HUES48 (cell line): ENCODE measurements at regions not wholly inside any gene's neighbourhood (a gene's known extent, or its start where the extent isn't known, plus 50 kb on each side); places are given as distances from the start of the nearest gene placed in this dataset.
"Not testable (repeated sequence)": the region's sequence is repeated elsewhere in the genome, so short reads cannot be mapped to it uniquely, and the experiment has no call there.

Experiments used
- H3K27ac ChIP-seq: one replicate; pipeline ENCODE4 v1.7.0; 2013; ENCODE audit warnings: low read depth, low read length, inconsistent platforms
- H3K27me3 ChIP-seq: 2 replicates; pipeline ENCODE4 v1.6.1; 2013; ENCODE audit warnings: mild to moderate bottlenecking, low read length; ENCODE audit not compliant: control insufficient read depth, insufficient read depth
- H3K36me3 ChIP-seq: 2 replicates; pipeline ENCODE4 v1.6.1; 2013; ENCODE audit warnings: low read length; ENCODE audit not compliant: control insufficient read depth, insufficient read depth
- H3K4me1 ChIP-seq: 2 replicates; pipeline ENCODE4 v1.6.1; 2013; ENCODE audit warnings: mild to moderate bottlenecking, low read length; ENCODE audit not compliant: control insufficient read depth, insufficient read depth
- H3K4me3 ChIP-seq: 2 replicates; pipeline ENCODE4 v1.5.1; 2013; ENCODE audit warnings: mild to moderate bottlenecking, low read depth, low read length
- H3K9ac ChIP-seq: 2 replicates; pipeline ENCODE4 v1.6.1; 2013; ENCODE audit warnings: mild to moderate bottlenecking, low read depth, low read length, moderate library complexity
- H3K9me3 ChIP-seq: 2 replicates; pipeline ENCODE4 v1.6.1; 2013; ENCODE audit warnings: low read length; ENCODE audit not compliant: control insufficient read depth, insufficient read depth

GRCh38 chr15:35958021-35958420 is 412.1 kb upstream of the DPH6 start:
- Histone ChIP-seq H3K9me3 (no peaks in the 10 kb centered on the region), H3K27me3 (no peaks in the 10 kb centered on the region), H3K27ac (no peak overlapping the region), H3K36me3 (no peaks in the 10 kb centered on the region), H3K4me1 (no peaks in the 10 kb centered on the region), H3K9ac (no peak overlapping the region), H3K4me3 (no peak overlapping the region)

- Histone ChIP-seq H3K4me3 (no peak overlapping the region), H3K9ac (no peak overlapping the region), H3K27me3 (no peaks in the 10 kb centered on the region), H3K27ac (no peak overlapping the region), H3K4me1 (no peaks in the 10 kb centered on the region), H3K36me3 (no peaks in the 10 kb centered on the region), H3K9me3 (no peaks in the 10 kb centered on the region)
Measured at GRCh38 chr15:35958975-35959374, 413.0 kb upstream of the DPH6 start.

- Histone ChIP-seq H3K36me3 (no peaks in the 10 kb centered on the region), H3K27me3 (no peaks in the 10 kb centered on the region), H3K9me3 (no peaks in the 10 kb centered on the region), H3K27ac (no peak overlapping the region), H3K4me1 (0 out of 2 replicates have a peak, but pooled peaks cover 4% of the 10 kb centered on the region), H3K9ac (no peak overlapping the region), H3K4me3 (no peak overlapping the region)
Measured at GRCh38 chr15:35963326-35963725, 417.4 kb upstream of the DPH6 start.

- no peaks in the 10 kb centered on the region for H3K9me3 ChIP-seq
- H3K4me1 ChIP-seq = 0 out of 2 replicates have a peak, but pooled peaks cover 4% of the 10 kb centered on the region
- H3K9ac ChIP-seq = no peak overlapping the region
- no peak overlapping the region for H3K4me3 ChIP-seq
- no peak overlapping the region for H3K27ac ChIP-seq
- H3K36me3 ChIP-seq = no peaks in the 10 kb centered on the region
- H3K27me3 ChIP-seq = no peaks in the 10 kb centered on the region
Measured at GRCh38 chr15:35966781-35967180, 420.8 kb upstream of the DPH6 start.

- not testable (repeated sequence) for H3K27ac ChIP-seq, H3K27me3 ChIP-seq
Measured at GRCh38 chr15:35967968-35968367, 422.0 kb upstream of the DPH6 start.

GRCh38 chr15:35973029-35973428 is 427.1 kb upstream of the DPH6 start:
- Histone ChIP-seq H3K9me3 (no peaks in the 10 kb centered on the region), H3K27me3 (no peaks in the 10 kb centered on the region), H3K4me3 (no peak overlapping the region), H3K4me1 (peaks cover 9% of the 10 kb centered on the region; the same call in 1 of the 2 replicates), H3K27ac (no peak overlapping the region), H3K36me3 (no peaks in the 10 kb centered on the region), H3K9ac (no peak overlapping the region)

More at GRCh38 chr15:35967968-35968367, 422.0 kb upstream of the DPH6 start:
- not testable (repeated sequence) for H3K36me3 ChIP-seq, H3K9ac ChIP-seq, H3K4me1 ChIP-seq, H3K9me3 ChIP-seq, H3K4me3 ChIP-seq

- Histone ChIP-seq H3K9me3 (no peaks in the 10 kb centered on the region), H3K36me3 (no peaks in the 10 kb centered on the region), H3K27me3 (no peaks in the 10 kb centered on the region), H3K4me1 (peaks cover 9% of the 10 kb centered on the region; the same call in 1 of the 2 replicates), H3K4me3 (no peak overlapping the region), H3K9ac (no peak overlapping the region), H3K27ac (no peak overlapping the region)
Measured at GRCh38 chr15:35974052-35974451, 428.1 kb upstream of the DPH6 start.

- H3K4me1 ChIP-seq = peaks cover 13% of the 10 kb centered on the region
- H3K36me3 ChIP-seq = no peaks in the 10 kb centered on the region
- H3K9me3 ChIP-seq = no peaks in the 10 kb centered on the region
- no peaks in the 10 kb centered on the region for H3K27me3 ChIP-seq
- H3K9ac ChIP-seq = no peak overlapping the region
- no peak overlapping the region for H3K27ac ChIP-seq
- H3K4me3 ChIP-seq = no peak overlapping the region
Measured at GRCh38 chr15:35975941-35976340, 430.0 kb upstream of the DPH6 start.

- no peak overlapping the region for H3K9ac ChIP-seq
- H3K36me3 ChIP-seq = no peaks in the 10 kb centered on the region
- no peaks in the 10 kb centered on the region for H3K9me3 ChIP-seq
- no peak overlapping the region for H3K27ac ChIP-seq
- H3K4me1 ChIP-seq = peaks cover 10% of the 10 kb centered on the region
- no peak overlapping the region for H3K4me3 ChIP-seq
- no peaks in the 10 kb centered on the region for H3K27me3 ChIP-seq
Measured at GRCh38 chr15:35979608-35980007, 433.6 kb upstream of the DPH6 start.

GRCh38 chr15:35980719-35981118 is 434.8 kb upstream of the DPH6 start:
- Histone ChIP-seq H3K27ac (no peak overlapping the region), H3K27me3 (no peaks in the 10 kb centered on the region), H3K9me3 (no peaks in the 10 kb centered on the region), H3K36me3 (no peaks in the 10 kb centered on the region), H3K4me3 (no peak overlapping the region), H3K4me1 (peaks cover 9% of the 10 kb centered on the region), H3K9ac (no peak overlapping the region)

GRCh38 chr15:35986191-35986721 is 440.3 kb upstream of the DPH6 start:
- H3K27ac ChIP-seq = no peak overlapping the region
- H3K27me3 ChIP-seq = no peaks in the 10 kb centered on the region
- H3K9ac ChIP-seq = no peak overlapping the region
- H3K36me3 ChIP-seq = no peaks in the 10 kb centered on the region
- no peaks in the 10 kb centered on the region for H3K9me3 ChIP-seq
- H3K4me3 ChIP-seq = no peak overlapping the region
- H3K4me1 ChIP-seq = no peaks in the 10 kb centered on the region

- Histone ChIP-seq H3K9me3 (no peaks in the 10 kb centered on the region), H3K4me1 (no peaks in the 10 kb centered on the region), H3K9ac (no peak overlapping the region), H3K4me3 (no peak overlapping the region), H3K27ac (no peak overlapping the region), H3K36me3 (no peaks in the 10 kb centered on the region), H3K27me3 (no peaks in the 10 kb centered on the region)
Measured at GRCh38 chr15:35987056-35987455, 441.1 kb upstream of the DPH6 start.
